GM12892 (cell line): ENCODE measurements at regions not wholly inside any gene's neighbourhood (a gene's known extent, or its start where the extent isn't known, plus 50 kb on each side); places are given as distances from the start of the nearest gene placed in this dataset.
"Not testable (repeated sequence)": the region's sequence is repeated elsewhere in the genome, so short reads cannot be mapped to it uniquely, and the experiment has no call there.

Source experiments
- DNase-seq: peaks from one replicate; pipeline ENCODE4 v3.0.0; 2011; ENCODE audit not compliant: insufficient read length
- FAIRE-seq: peaks from 2 replicates; lab custom pipeline; 2011; peaks lifted over from hg19 to GRCh38; lab: Jason Lieb, UNC
- POLR2A ChIP-seq: IDR thresholded peaks from 2 replicates; pipeline ENCODE4 v1.6.1; 2011; ENCODE audit warnings: low read depth, low read length, control low read depth
- POLR2AphosphoS5 ChIP-seq: IDR thresholded peaks from 2 replicates; pipeline ENCODE4 v1.6.1; 2011; ENCODE audit warnings: low read depth, low read length, control low read depth
- TAF1 ChIP-seq: IDR thresholded peaks from 2 replicates; pipeline ENCODE4 v1.6.1; 2011; ENCODE audit warnings: low read depth, mild to moderate bottlenecking, control low read depth, low read length, borderline replicate concordance

DNA sequence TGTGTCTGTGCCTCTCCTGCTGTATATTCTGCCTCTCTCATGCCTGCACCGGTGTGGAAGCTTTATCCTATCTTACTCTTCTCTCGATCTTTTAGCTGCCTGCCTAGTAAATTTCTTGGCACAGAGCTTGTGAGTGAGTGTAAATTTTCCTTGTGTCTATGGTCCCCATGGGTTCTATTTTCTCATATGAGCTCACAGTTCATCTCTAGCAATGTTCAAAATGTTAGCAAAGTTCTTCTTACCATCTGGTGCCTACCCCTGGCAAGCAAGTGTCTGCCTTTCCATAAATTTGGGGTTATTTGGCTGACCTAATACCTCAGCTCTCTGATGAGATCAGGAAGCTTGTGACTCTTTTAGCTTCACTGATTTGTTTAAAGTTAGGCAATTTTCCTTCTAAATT, 572.1 kb upstream of the BRINP3 start:
- TF ChIP-seq TAF1 (no peak), POLR2AphosphoS5 (no peak), POLR2A (no peak)
- FAIRE-seq (no peak), DNase-seq (no peak)

DNA sequence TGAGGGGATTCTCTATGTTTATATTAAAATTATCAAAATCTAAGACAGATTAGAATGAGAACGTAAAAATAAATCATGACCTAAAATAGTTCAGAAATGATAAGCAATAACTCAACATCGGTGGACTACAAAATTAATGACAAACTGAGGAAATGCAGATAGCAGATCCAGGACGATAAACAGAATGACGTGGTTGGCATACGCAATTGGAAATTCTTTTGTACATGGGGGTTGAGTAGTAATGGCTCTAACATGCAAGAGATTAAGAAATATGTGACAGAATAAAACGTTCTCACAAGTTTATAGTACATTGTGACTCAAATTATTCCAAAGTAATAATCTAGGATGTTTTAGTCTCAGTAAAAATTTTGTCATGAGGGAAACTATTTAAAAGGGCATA, 575.2 kb upstream of the BRINP3 start:
- DNase-seq: no peak
- TF ChIP-seq TAF1 (no peak), POLR2AphosphoS5 (no peak), POLR2A (no peak)
- FAIRE-seq: no peak

DNA sequence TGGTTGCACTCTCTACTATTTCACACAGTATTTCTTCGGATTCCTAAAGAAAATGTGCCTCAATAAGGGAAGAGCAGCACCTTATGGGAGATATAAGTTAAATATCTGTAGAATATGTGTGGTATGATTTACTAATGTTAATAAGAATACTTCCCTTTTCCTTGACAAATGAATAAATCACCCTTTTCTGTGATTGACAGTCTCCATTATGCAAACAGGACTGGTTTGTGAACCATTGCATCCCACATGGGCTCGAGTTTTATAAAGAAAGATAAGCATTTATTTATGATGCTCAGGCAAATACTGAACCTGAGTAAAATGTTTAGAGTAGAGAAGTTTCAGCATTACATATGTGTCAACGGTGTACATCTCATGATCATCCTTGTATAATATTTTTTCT, 587.7 kb upstream of the BRINP3 start:
- no peak for DNase-seq
- no peak for FAIRE-seq
- TF ChIP-seq TAF1 (no peak), POLR2AphosphoS5 (no peak), POLR2A (no peak)

DNA sequence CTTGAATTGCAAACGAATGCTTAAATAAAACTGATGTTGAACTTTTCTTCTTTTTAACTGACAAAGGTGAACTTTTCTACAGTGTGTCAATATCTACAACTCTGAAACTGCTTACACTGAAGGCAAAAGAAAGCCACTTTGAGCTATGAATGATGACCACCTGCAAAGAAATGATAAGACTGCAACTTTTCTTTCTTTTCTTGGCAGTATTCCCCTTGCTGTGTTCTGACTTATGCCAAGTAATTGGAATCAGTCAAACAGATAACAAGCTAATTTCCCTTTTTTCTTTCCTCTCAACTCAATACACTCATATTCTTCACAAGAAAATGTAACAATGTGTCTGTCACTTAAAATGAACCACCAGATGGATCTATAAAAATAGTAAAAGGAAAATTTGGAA, 588.1 kb upstream of the BRINP3 start:
- DNase-seq (no peak), FAIRE-seq (no peak)
- no peak for TF ChIP-seq TAF1
- no peak for TF ChIP-seq POLR2AphosphoS5
- no peak for TF ChIP-seq POLR2A

DNA sequence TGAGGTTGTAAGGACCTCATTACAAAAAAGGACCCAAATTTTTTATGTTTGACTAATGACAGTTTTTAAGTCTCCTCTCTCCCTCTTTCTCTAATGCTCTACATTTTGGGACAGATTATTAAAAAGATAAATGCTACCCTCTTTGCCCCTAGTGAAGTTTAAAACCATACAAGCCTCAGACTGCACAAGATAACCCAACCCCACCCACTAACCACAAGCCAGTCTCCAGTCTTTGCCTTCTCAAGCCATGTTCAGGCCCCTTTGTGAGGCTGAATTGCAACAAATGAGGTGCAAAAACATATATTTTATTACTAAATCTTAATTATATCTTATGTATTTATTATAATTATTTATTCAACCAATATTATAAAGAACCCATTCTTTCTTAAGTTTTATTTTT, 597.2 kb upstream of the BRINP3 start:
- DNase-seq: no peak
- TF ChIP-seq TAF1: no peak
- no peak for TF ChIP-seq POLR2A
- TF ChIP-seq POLR2AphosphoS5: no peak
- no peak for FAIRE-seq

DNA sequence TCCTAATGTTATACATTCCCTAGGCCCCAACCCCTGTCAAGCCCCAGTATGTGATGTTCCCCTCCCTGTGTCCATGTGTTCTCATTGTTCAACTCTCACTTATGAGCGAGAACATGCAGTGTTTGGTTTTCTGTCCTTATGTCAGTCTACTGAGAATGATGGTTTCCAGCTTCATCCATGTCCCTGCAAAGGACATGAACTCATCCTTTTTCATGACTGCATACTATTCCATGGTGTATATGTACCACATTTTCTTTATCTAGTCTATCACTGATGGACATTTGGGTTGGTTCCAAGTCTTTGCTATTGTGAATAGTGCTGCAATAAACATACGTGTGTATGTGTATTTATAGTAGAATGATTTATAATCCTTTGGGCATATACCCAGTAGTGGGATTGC, 605.4 kb upstream of the BRINP3 start:
- DNase-seq, FAIRE-seq: not testable (repeated sequence)

DNA sequence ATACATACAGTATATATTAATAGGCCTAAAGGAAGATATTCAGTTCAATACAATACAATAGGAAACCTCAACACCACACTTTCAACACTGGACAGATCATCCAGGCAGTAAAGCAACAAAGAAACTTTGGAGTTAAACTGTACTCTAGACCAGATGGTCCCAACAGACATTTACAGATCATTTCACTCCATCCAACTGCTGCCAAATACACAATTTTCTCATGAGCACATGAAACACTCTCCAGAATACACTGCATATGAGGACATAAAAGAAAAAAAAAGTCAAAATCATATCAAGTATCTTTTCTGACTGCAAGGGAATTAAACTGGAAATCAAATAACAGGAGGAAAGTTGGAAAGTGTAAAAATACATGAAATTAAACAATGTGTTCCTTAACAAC, 607.5 kb upstream of the BRINP3 start:
- no peak for TF ChIP-seq TAF1
- TF ChIP-seq POLR2A: no peak
- no peak for TF ChIP-seq POLR2AphosphoS5
- DNase-seq: no peak
- no peak for FAIRE-seq

DNA sequence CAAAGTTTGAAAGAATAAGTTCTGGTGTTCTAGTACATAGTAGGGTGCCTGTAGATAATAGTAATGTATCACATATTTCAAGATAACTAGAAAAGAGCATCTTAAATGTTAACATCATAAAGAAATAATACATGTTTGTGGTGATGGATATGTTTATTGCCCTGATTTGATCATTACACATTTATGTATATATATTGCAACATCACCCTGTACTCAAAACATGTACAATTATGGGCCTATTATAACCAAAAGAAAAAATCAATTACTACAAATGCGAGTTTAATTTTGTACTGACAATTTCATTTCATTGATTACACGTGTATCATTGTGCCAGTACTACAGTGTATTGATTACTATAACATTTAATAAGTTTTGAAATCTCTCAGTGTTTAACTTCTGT, 609.2 kb upstream of the BRINP3 start:
- TF ChIP-seq POLR2AphosphoS5 (no peak), POLR2A (no peak), TAF1 (no peak)
- DNase-seq (no peak), FAIRE-seq (no peak)

DNA sequence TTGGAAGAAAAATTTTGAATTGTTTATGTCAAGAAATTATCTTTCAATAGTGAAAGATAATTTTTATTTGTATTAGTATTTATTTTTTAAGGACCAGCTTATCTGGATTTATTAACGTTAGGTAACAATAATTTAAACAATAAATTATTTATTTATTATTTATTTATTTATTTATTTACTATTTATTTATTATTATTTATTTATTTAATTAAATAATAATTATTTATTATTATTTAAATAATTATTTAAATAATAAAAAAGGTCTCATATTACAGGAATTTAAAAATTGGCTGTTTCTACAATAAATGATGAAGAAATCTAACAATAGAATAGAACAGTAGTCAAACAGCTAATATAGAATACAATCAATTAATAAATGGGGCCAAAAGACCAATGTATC, 618.7 kb upstream of the BRINP3 start:
- FAIRE-seq: no peak
- TF ChIP-seq POLR2AphosphoS5: no peak
- TF ChIP-seq POLR2A: no peak
- TF ChIP-seq TAF1: no peak
- DNase-seq: no peak

DNA sequence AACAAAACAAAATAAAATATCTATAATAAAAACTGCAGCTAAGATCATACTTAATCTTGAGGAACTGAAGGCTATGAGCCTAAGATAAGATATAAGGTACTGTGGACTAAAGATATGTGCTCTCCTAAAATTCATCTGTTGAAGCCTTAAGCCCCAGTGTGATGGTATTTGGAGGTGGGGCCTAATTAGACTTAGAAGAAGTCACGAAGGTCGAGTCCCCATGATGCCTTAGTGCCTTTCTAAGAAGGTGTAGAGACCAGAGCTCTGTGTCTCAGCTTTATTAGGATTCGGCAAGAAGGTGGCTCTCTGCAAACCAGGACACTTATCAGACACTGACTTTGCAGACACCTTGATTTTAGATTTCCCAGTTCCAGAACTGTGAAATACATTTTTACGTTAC, 622.0 kb upstream of the BRINP3 start:
- TF ChIP-seq POLR2AphosphoS5 (no peak), TAF1 (no peak), POLR2A (no peak)
- FAIRE-seq: no peak
- no peak for DNase-seq

DNA sequence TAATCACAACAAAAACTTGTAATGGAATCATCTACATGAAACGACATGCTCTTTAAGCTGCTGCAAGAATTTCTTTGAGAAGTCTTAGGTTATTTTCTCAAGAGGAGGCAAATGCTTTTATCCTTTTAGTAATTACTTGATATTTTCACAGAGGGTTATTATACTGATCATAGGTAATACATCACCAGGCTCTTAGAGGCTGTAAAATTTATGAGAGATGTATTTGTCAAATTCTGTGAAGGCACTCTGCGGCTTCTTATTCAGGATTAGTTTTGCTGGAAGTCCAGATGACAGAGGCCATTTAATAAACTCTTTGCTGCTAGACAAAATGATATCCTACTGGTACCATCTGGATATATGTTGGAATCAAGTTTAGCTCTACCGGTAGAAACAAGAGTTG, 624.3 kb upstream of the BRINP3 start:
- DNase-seq: no peak
- FAIRE-seq: no peak
- no peak for TF ChIP-seq POLR2AphosphoS5
- TF ChIP-seq TAF1: no peak
- TF ChIP-seq POLR2A: no peak

DNA sequence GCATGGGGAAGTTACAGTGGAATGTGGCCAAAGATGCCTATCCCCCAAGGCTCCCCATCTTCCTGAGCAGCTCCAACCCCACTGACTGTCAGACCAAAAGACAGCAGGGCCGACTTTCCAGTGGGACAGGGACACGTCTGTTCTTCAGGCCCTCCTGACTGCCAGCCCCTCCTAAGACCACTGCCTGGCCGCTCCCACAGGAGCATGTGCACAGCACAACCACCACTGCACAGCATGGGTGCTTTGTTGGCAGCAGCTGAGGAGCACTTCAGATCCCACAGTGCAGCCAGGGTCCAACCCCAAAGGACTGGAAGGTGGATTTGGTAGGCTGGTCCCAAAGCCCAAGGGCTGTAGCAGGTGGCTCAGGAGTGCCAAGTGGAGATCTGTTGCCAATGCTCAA, 648.3 kb upstream of the BRINP3 start:
- DNase-seq: no peak
- no peak for FAIRE-seq
- TF ChIP-seq TAF1: no peak
- TF ChIP-seq POLR2A: no peak
- no peak for TF ChIP-seq POLR2AphosphoS5

DNA sequence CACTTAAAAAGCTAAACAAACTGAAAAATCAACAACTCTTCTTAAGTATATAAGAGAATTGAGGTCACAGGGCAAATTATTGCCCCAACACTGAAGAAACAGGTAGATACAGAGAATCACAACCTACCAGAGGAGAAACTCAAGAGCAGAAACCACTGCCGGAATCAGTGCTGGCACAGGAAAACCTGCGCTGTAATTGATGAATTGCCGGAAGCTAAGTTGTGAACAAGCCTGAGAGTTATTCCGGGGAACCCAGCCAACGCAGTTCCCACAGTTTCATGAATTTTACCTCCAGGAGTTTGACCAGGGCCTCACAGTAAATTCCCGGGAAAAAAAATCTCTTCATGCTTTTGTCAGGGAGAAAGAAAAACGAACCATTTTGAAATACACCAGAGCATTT, 657.1 kb upstream of the BRINP3 start:
- FAIRE-seq: peak; percentile 5
- TF ChIP-seq POLR2A: no peak
- TF ChIP-seq TAF1: no peak
- no peak for TF ChIP-seq POLR2AphosphoS5
- no peak for DNase-seq

DNA sequence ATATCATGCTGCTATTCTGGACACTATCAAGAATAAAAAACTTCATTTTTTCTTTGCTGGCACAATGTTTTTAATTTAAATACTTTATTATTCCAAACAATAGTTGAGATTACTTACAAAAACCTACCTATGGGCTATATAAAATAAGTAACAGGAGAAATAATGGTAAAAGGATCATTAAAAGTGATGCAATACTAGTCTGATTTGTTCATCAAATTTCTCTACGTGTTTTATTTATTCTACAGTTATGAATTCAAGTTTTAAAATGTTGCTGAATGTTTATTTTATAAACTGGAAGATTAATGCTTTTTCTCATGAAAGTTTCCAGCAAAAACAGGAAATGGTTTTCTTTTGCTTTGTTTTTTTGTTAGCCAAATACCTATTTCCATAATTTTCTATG, 662.4 kb upstream of the BRINP3 start:
- DNase-seq (no peak), FAIRE-seq (no peak)
- TF ChIP-seq POLR2A: no peak
- no peak for TF ChIP-seq TAF1
- no peak for TF ChIP-seq POLR2AphosphoS5
